RPMI7951 (cell line): ENCODE measurements at regions not wholly inside any gene's neighbourhood (a gene's known extent, or its start where the extent isn't known, plus 50 kb on each side); places are given as distances from the start of the nearest gene placed in this dataset.

ENCODE experiments used
- DNase-seq: peaks from one replicate; pipeline ENCODE4 v3.0.0-alpha.2; 2012; ENCODE audit warnings: low read depth

GRCh38 chr9:135029871-135030565, 57.5 kb upstream of the OLFM1 start:
- no peak for DNase-seq

- DNase-seq, result no peak
Observed at GRCh38 chr9:135030566-135031226, 56.8 kb upstream of the OLFM1 start.

- no peak for DNase-seq
Observed at GRCh38 chr9:135032041-135032835, 55.2 kb upstream of the OLFM1 start.

GRCh38 chr9:135032868-135033460, 54.5 kb upstream of the OLFM1 start:
- DNase-seq, result no peak

GRCh38 chr9:135033487-135033886, 54.0 kb upstream of the OLFM1 start:
- DNase-seq, result no peak

- no peak for DNase-seq
Observed at GRCh38 chr9:135034106-135034505, 53.4 kb upstream of the OLFM1 start.

- DNase-seq, result no peak
Observed at GRCh38 chr9:135035781-135036760, 51.4 kb upstream of the OLFM1 start.

- DNase-seq, result no peak
Observed at GRCh38 chr9:135036861-135037465, 50.5 kb upstream of the OLFM1 start.

GRCh38 chr9:135037521-135038250, 49.8 kb upstream of the OLFM1 start:
- no peak for DNase-seq
